GM23338 (cell line): ENCODE measurements at regions not wholly inside any gene's neighbourhood (a gene's known extent, or its start where the extent isn't known, plus 50 kb on each side); places are given as distances from the start of the nearest gene placed in this dataset.

Source experiments
- ATAC-seq: fragments of 200-7000 bp; cut with Tn5 transposase; 3 replicates; pipeline ENCODE4 v1.9.1; 2020
- DNase-seq: peaks from one replicate; pipeline ENCODE4 v3.0.0-alpha.2; 2015; ENCODE audit warnings: low spot score
- H2AFZ ChIP-seq: fragments of 200-600 bp; sonication (generic); 2 replicates; pipeline ENCODE4 v1.8.0; 2016; ENCODE audit warnings: antibody characterized with exemption, mild to moderate bottlenecking, moderate library complexity
- H3F3A ChIP-seq: fragments of 200-600 bp; sonication (generic); replicated peaks from 2 replicates; pipeline ENCODE4 v1.8.0; 2017; ENCODE audit warnings: antibody characterized with exemption, mixed run types, low read depth
- H3K27ac ChIP-seq: fragments of 200-600 bp; sonication (generic); 2 replicates; pipeline ENCODE4 v1.6.1; 2016; ENCODE audit warnings: low read depth
- H3K27me3 ChIP-seq: fragments of 200-600 bp; sonication (generic); 2 replicates; pipeline ENCODE4 v1.8.0; 2016; ENCODE audit warnings: mild to moderate bottlenecking, mixed run types, moderate library complexity; ENCODE audit not compliant: insufficient read depth
- H3K36me3 ChIP-seq: fragments of 200-600 bp; sonication (generic); 2 replicates; pipeline ENCODE4 v1.8.0; 2016; ENCODE audit warnings: mild to moderate bottlenecking; ENCODE audit not compliant: insufficient read depth
- H3K4me1 ChIP-seq: fragments of 200-600 bp; sonication (generic); 2 replicates; pipeline ENCODE4 v1.8.0; 2016; ENCODE audit warnings: mild to moderate bottlenecking, moderate library complexity; ENCODE audit not compliant: insufficient read depth
- H3K4me2 ChIP-seq: fragments of 200-600 bp; sonication (generic); 2 replicates; pipeline ENCODE4 v1.7.1; 2017; ENCODE audit warnings: mixed run types
- H3K4me3 ChIP-seq: fragments of 200-600 bp; sonication (generic); 2 replicates; pipeline ENCODE4 v1.6.1; 2016; ENCODE audit warnings: mixed run types
- H3K79me2 ChIP-seq: fragments of 200-600 bp; sonication (generic); replicated peaks from 2 replicates; pipeline ENCODE4 v1.8.0; 2017; ENCODE audit warnings: mild to moderate bottlenecking; ENCODE audit not compliant: insufficient read depth
- H3K9me2 ChIP-seq: fragments of 200-600 bp; sonication (generic); 2 replicates; pipeline ENCODE4 v1.8.0; 2017; ENCODE audit not compliant: insufficient read depth
- H4K20me1 ChIP-seq: fragments of 200-600 bp; sonication (generic); replicated peaks from 2 replicates; pipeline ENCODE4 v1.8.0; 2017; ENCODE audit warnings: mild to moderate bottlenecking; ENCODE audit not compliant: insufficient read depth
- H3K27ac Mint-ChIP-seq: 2 replicates; pipeline ENCODE4 v1.8.0; 2020; ENCODE audit warnings: inconsistent platforms, mild to moderate bottlenecking, moderate library complexity, mixed read lengths
- H3K27me3 Mint-ChIP-seq: 3 replicates; pipeline ENCODE4 v1.8.0; 2022; ENCODE audit warnings: low read depth, mild to moderate bottlenecking, moderate library complexity, mixed read lengths, inconsistent platforms; ENCODE audit not compliant: insufficient read depth, poor library complexity
- H3K36me3 Mint-ChIP-seq: 3 replicates; pipeline ENCODE4 v1.8.0; 2021; ENCODE audit warnings: low read depth, mild to moderate bottlenecking, inconsistent platforms, moderate library complexity, mixed read lengths
- H3K4me1 Mint-ChIP-seq: 3 replicates; pipeline ENCODE4 v1.8.0; 2020; ENCODE audit warnings: mild to moderate bottlenecking, inconsistent platforms, mixed read lengths
- H3K4me3 Mint-ChIP-seq: 3 replicates; pipeline ENCODE4 v1.8.0; 2021; ENCODE audit warnings: moderate library complexity, mild to moderate bottlenecking, inconsistent platforms, mixed read lengths
- H3K9me3 Mint-ChIP-seq: 3 replicates; pipeline ENCODE4 v1.8.0; 2020; ENCODE audit warnings: moderate library complexity, mild to moderate bottlenecking, inconsistent platforms, mixed read lengths
- CREB1 ChIP-seq: fragments of 250-450 bp; sonication (Bioruptor Pico); IDR thresholded peaks from 2 replicates; pipeline ENCODE4 v1.5.0; 2020; ENCODE audit warnings: low read depth, mild to moderate bottlenecking, moderate library complexity
- JUNB ChIP-seq: IDR thresholded peaks from one replicate; pipeline ENCODE4 v1.6.1; 2016; ENCODE audit warnings: antibody characterized with exemption; ENCODE audit not compliant: unreplicated experiment
- POLR2AphosphoS5 ChIP-seq: IDR thresholded peaks from 2 replicates; pipeline ENCODE4 v1.6.1; 2016; ENCODE audit warnings: antibody characterized with exemption, low read depth
- STAT1 ChIP-seq: IDR thresholded peaks from one replicate; pipeline ENCODE4 v1.6.1; 2016; ENCODE audit warnings: antibody characterized with exemption; ENCODE audit not compliant: unreplicated experiment
- ZNF114 ChIP-seq: fragments of 250-450 bp; sonication (Bioruptor Pico); IDR thresholded peaks from 2 replicates; pipeline ENCODE4 v1.5.0; 2020; ENCODE audit warnings: mild to moderate bottlenecking, moderate library complexity
- ZNF331 ChIP-seq: fragments of 250-450 bp; sonication (Bioruptor Pico); IDR thresholded peaks from 2 replicates; pipeline ENCODE4 v1.5.0; 2020; ENCODE audit warnings: low read depth, mild to moderate bottlenecking, moderate library complexity
- TF ChIP-seq, protein P1 (sequence below): IDR thresholded peaks from one replicate; pipeline ENCODE4 v1.6.1; 2018; ENCODE audit warnings: antibody characterized with exemption; ENCODE audit not compliant: unreplicated experiment
- TF ChIP-seq, protein P2 (sequence below), 2 experiments: fragments of 200-600 bp in 1 of 2; sonication (generic) in 1 of 2; conservative IDR thresholded peaks; 2 replicates each; pipeline versions ENCODE4 v1.5.1 to v1.6.1; 2016 to 2017; ENCODE audit warnings: antibody characterized with exemption in 2 of 2, low read depth in 2 of 2, mild to moderate bottlenecking in 2 of 2, moderate library complexity in 1 of 2

DNA sequence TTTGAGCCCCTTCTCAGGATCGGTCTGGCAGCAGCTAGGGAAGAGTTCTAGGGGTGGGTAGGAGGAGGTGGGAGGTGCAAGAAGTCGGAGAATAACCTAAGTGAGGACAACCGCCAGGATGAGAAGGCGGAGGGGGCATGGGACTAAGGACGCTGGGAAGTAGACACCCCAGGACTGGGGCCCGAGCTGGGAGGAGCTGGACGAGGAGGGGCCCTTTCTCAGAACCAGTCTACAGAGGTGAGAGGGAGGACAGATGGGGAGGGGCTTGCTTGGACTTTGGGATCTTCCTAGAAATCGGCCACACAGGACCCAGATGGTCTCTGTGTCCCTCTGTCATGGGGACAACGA lies 90.0 kb upstream of the MYL10 start:
- ATAC-seq (no peak), DNase-seq (no peak)
- Histone ChIP-seq H3K79me2 (no peaks in the 10 kb centered on the region), H3F3A (no peaks in the 10 kb centered on the region), H3K4me2 (no peak overlapping the region), H3K4me3 (no peak overlapping the region), H3K4me1 (no peaks in the 10 kb centered on the region), H3K9me2 (no peaks in the 10 kb centered on the region), H3K36me3 (no peaks in the 10 kb centered on the region), H3K27ac (no peak overlapping the region), H3K27me3 (no peaks in the 10 kb centered on the region), H2AFZ (no peak overlapping the region), H4K20me1 (no peaks in the 10 kb centered on the region)
- Mint-ChIP-seq H3K27me3 (peaks cover 6% of the 10 kb centered on the region), H3K27ac (no peak overlapping the region), H3K4me3 (no peak overlapping the region), H3K9me3 (peaks cover 7% of the 10 kb centered on the region; the same call in 1 of the 3 replicates), H3K36me3 (no peaks in the 10 kb centered on the region), H3K4me1 (0 out of 3 replicates have a peak, but pooled peaks cover 2% of the 10 kb centered on the region)
- TF ChIP-seq ZNF331 (CRISPR knock-in tag), result no peak
- no peak for TF ChIP-seq POLR2AphosphoS5

DNA sequence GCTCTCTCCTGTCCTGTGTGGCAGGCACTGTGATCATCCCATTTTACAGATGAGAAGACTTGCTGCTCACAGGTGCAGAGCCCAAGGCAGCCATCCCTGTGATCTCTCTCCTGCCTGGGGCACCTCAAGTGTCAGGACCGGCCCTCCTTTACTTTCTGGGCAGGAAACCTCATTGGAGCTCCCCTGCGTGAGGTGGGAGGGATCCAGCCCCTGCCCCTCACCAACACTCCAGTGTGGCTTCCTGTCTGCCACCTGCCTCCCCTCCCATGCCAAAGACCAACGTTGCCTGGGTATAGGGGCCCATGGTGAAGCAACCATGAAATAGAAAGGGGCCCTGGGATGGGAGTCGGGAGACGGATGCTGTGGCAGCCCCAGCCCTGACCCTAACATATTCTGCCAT lies 91.2 kb upstream of the MYL10 start:
- Histone ChIP-seq H3K79me2 (no peaks in the 10 kb centered on the region), H3K4me1 (no peaks in the 10 kb centered on the region), H3K4me2 (no peak overlapping the region), H4K20me1 (no peaks in the 10 kb centered on the region), H3K4me3 (no peak overlapping the region), H3K27me3 (no peaks in the 10 kb centered on the region), H3K36me3 (no peaks in the 10 kb centered on the region), H2AFZ (no peak overlapping the region), H3K27ac (no peak overlapping the region), H3F3A (no peaks in the 10 kb centered on the region), H3K9me2 (no peaks in the 10 kb centered on the region)
- H3K27ac Mint-ChIP-seq, result no peak overlapping the region
- H3K36me3 Mint-ChIP-seq, result no peaks in the 10 kb centered on the region
- H3K4me3 Mint-ChIP-seq, result no peak overlapping the region
- no peak for ATAC-seq
- H3K27me3 Mint-ChIP-seq, result peaks cover 7% of the 10 kb centered on the region
- H3K4me1 Mint-ChIP-seq, result 0 out of 3 replicates have a peak, but pooled peaks cover 2% of the 10 kb centered on the region
- peaks cover 10% of the 10 kb centered on the region; the same call in 1 of the 3 replicates for H3K9me3 Mint-ChIP-seq
- TF ChIP-seq JUNB, result no peak
- TF ChIP-seq STAT1, result no peak
- TF ChIP-seq, protein P1, sequence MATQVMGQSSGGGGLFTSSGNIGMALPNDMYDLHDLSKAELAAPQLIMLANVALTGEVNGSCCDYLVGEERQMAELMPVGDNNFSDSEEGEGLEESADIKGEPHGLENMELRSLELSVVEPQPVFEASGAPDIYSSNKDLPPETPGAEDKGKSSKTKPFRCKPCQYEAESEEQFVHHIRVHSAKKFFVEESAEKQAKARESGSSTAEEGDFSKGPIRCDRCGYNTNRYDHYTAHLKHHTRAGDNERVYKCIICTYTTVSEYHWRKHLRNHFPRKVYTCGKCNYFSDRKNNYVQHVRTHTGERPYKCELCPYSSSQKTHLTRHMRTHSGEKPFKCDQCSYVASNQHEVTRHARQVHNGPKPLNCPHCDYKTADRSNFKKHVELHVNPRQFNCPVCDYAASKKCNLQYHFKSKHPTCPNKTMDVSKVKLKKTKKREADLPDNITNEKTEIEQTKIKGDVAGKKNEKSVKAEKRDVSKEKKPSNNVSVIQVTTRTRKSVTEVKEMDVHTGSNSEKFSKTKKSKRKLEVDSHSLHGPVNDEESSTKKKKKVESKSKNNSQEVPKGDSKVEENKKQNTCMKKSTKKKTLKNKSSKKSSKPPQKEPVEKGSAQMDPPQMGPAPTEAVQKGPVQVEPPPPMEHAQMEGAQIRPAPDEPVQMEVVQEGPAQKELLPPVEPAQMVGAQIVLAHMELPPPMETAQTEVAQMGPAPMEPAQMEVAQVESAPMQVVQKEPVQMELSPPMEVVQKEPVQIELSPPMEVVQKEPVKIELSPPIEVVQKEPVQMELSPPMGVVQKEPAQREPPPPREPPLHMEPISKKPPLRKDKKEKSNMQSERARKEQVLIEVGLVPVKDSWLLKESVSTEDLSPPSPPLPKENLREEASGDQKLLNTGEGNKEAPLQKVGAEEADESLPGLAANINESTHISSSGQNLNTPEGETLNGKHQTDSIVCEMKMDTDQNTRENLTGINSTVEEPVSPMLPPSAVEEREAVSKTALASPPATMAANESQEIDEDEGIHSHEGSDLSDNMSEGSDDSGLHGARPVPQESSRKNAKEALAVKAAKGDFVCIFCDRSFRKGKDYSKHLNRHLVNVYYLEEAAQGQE, result no peak
- no peak for TF ChIP-seq CREB1 (CRISPR knock-in tag)
- no peak for TF ChIP-seq ZNF331 (CRISPR knock-in tag)
- no peak for DNase-seq

- TF ChIP-seq, protein P2, sequence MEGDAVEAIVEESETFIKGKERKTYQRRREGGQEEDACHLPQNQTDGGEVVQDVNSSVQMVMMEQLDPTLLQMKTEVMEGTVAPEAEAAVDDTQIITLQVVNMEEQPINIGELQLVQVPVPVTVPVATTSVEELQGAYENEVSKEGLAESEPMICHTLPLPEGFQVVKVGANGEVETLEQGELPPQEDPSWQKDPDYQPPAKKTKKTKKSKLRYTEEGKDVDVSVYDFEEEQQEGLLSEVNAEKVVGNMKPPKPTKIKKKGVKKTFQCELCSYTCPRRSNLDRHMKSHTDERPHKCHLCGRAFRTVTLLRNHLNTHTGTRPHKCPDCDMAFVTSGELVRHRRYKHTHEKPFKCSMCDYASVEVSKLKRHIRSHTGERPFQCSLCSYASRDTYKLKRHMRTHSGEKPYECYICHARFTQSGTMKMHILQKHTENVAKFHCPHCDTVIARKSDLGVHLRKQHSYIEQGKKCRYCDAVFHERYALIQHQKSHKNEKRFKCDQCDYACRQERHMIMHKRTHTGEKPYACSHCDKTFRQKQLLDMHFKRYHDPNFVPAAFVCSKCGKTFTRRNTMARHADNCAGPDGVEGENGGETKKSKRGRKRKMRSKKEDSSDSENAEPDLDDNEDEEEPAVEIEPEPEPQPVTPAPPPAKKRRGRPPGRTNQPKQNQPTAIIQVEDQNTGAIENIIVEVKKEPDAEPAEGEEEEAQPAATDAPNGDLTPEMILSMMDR (conservative IDR thresholded peaks at IDR 0.05; ENCODE audit: low read depth in 2 of 2), result peak in 1 of 2 experiments; percentile 59; a peak in 2 of 4 replicates
- TF ChIP-seq ZNF114 (CRISPR knock-in tag), result no peak
- Histone ChIP-seq H3K27ac (no peak overlapping the region), H2AFZ (peak overlapping the region; percentile 43; the same call in 1 of the 2 replicates), H3K4me3 (no peak overlapping the region), H3F3A (no peaks in the 10 kb centered on the region), H3K4me1 (no peaks in the 10 kb centered on the region), H3K27me3 (no peaks in the 10 kb centered on the region), H3K79me2 (no peaks in the 10 kb centered on the region), H3K4me2 (no peak overlapping the region), H4K20me1 (no peaks in the 10 kb centered on the region), H3K9me2 (no peaks in the 10 kb centered on the region), H3K36me3 (no peaks in the 10 kb centered on the region)
- Mint-ChIP-seq H3K4me3 (no peak overlapping the region), H3K27ac (no peak overlapping the region), H3K36me3 (no peaks in the 10 kb centered on the region), H3K9me3 (peaks cover 10% of the 10 kb centered on the region; the same call in 1 of the 3 replicates), H3K4me1 (0 out of 3 replicates have a peak, but pooled peaks cover 2% of the 10 kb centered on the region), H3K27me3 (peaks cover 13% of the 10 kb centered on the region)
- ATAC-seq (peak; percentile 46; the same call in 2 of the 3 replicates), DNase-seq (no peak)
These were observed 93.2 kb upstream of the MYL10 start for GRCh38 chr7:101722247-101722646.
